Activated CD4-positive, alpha-beta T cell treated with anti-CD3 and anti-CD28 coated beads, Interleukin-2, amount 50 U/mL, for 1 hour (primary cell): ENCODE measurements at regions not wholly inside any gene's neighbourhood (a gene's known extent, or its start where the extent isn't known, plus 50 kb on each side); places are given as distances from the start of the nearest gene placed in this dataset.
A peak's percentile ranks its signal among the peaks of the same experiment; 100 is the strongest.
"Not testable (repeated sequence)": the region's sequence is repeated elsewhere in the genome, so short reads cannot be mapped to it uniquely, and the experiment has no call there.

Source experiments
- DNase-seq: peaks from one replicate; pipeline ENCODE4 v3.0.0-alpha.2; 2020

DNA sequence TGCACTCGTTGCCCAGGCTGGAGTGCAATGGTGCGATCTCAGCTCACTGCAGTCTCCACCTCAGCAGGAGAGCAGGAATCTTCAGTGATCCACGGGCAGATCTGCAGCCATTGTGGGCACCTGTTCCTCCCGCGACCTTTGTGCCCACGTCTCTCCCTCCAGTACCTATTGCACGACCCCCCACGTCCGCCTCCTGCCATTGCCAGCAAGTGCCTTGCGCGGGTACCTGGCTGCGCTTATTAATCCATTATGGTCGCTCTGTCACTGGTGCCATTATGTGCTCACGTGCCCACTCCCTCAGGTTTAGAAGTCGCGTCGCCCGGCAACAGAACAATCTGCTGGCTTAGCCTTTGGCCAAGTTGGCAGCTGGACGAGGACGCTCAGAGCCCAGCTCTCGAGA, 146.2 kb upstream of the C1QTNF3 start:
- peak; percentile 3 for DNase-seq

DNA sequence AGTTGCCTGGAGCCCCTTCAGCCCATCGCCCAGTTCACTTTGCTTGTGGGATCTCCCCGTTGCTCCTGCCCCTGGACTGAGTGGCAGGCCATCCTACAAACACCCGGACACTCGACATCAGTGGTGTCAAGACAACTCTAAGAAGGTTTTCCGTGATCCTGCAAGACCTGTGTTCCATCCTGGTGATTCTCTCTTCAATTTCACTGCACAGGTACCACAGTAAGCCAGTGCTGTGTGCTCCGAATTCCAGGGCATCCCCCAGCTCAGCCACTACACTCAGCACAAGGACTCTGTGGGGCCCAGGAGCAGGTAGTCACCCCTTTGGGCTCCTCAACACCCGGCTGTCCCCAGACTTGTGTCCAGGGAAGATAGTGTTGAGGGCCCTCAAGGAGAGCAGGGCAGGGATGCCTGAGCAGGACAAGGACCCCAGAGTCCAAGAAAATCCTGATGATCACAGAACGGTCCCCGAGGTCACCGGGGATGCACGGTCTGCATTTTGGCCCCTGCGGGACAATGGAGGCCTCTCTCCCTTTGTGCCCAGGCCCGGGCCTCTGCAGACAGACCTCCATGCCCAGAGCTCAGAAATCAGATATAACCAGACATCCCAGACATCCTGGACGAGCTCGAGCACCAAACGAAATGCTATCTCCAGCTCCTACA, 146.9 kb upstream of the C1QTNF3 start:
- DNase-seq: peak; percentile 3

DNA sequence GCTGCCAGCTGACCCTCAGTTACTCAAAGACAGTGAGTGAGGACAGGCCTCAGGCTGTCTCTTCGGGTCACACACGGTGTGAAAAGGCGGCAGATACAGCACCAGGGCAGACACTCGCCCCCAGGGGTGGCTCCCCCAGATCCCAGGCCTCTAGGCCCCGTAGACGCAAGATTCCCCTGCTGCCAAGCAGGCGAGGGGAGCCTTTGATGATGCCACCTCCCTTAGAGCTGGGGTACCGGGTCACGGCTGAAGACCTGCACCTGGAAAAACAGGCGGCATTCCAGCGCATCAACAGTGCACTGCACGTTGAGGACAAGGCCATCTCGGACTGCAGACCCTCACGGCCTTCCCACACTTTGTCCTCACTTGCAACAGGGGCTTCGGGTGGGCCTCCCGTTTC, 147.5 kb upstream of the C1QTNF3 start:
- DNase-seq: peak; percentile 3

DNA sequence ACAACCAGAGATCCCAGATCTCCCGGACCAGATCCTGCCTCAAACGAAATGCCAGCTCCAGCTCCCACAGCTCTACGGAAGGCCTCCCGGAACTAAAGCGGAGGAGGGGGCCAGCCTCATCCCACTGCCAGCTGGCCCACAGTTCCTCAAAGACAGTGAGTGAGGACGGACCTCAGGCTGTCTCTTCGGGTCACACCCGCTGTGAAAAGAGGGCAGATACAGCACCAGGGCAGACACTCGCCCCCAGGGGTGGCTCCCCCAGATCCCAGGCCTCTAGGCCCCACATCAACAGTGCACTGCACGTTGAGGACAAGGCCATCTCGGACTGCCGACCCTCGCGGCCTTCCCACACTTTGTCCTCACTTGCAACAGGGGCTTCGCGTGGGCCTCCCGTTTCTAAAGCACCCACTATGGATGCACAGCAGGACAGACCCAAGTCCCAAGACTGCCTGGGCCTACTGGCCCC, 148.3 kb upstream of the C1QTNF3 start:
- DNase-seq: peak; percentile 7

DNA sequence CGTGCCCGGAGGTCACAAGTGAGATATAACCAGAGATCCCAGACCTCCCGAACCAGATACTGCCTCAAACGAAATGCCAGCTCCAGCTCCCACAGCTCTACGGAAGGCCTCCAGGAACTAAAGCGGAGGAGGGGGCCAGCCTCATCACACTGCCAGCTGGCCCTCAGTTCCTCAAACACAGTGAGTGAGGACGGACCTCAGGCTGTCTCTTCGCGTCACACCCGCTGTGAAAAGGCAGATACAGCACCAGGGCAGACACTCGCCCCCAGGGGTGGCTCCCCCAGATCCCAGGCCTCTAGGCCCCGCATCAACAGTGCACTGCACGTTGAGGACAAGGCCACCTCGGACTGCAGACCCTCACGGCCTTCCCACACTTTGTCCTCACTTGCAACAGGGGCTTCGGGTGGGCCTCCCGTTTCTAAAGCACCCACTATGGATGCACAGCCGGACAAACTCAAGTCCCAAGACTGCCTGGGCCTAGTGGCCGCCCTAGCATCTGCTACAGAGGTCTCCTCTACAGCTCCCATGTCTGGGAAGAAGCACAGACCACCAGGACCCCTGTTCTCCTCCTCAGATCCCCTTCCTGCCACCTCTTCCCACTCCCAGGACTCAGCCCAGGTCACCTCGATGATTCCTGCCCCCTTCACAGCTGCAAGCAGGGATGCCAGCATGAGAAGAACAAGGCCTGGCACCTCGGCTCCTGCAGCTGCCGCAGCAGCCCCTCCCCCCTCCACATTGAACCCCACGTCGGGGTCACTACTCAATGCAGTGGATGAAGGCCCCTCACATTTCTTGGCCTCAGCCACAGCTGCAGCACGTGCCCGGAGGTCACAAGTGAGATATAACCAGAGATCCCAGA, 149.3 kb upstream of the C1QTNF3 start:
- peak; percentile 7 for DNase-seq

DNA sequence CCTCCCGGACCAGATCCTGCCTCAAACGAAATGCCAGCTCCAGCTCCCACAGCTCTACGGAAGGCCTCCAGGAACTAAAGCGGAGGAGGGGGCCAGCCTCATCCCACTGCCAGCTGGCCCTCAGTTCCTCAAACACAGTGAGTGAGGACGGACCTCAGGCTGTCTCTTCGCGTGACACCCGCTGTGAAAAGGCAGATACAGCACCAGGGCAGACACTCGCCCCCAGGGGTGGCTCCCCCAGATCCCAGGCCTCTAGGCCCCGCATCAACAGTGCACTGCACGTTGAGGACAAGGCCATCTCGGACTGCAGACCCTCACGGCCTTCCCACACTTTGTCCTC, 149.9 kb upstream of the C1QTNF3 start:
- DNase-seq: not testable (repeated sequence)

DNA sequence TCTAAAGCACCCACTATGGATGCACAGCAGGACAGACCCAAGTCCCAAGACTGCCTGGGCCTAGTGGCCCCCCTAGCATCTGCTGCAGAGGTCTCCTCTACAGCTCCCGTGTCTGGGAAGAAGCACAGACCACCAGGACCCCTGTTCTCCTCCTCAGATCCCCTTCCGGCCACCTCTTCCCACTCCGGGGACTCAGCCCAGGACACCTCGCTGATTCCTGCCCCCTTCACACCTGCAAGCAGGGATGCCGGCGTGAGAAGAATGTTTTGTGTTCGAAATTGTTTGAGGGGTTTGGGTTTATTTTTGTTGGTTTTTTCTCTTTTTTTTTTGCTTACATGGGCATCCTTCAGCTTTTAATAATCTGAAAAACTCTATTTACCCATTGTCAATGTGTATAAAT, 150.3 kb upstream of the C1QTNF3 start:
- not testable (repeated sequence) for DNase-seq

DNA sequence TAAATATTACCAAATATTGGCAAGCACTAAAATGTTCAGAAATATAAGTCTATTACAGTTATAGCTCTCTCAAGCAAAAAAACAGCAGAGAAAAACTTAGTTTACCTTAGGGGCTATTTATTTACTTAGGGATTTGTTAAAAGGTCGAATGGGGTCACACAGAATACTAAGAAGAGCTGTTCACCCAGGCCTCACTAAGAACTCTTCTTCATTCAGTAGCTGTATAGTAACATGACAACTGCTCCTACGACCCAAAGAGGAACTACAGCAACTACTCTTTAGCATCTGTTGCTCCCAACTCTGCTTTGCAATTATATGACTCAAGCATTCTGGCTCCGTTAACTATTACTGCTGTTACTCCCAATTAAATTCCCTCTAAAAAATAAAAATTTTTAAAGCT, 150.8 kb upstream of the C1QTNF3 start:
- DNase-seq: not testable (repeated sequence)

DNA sequence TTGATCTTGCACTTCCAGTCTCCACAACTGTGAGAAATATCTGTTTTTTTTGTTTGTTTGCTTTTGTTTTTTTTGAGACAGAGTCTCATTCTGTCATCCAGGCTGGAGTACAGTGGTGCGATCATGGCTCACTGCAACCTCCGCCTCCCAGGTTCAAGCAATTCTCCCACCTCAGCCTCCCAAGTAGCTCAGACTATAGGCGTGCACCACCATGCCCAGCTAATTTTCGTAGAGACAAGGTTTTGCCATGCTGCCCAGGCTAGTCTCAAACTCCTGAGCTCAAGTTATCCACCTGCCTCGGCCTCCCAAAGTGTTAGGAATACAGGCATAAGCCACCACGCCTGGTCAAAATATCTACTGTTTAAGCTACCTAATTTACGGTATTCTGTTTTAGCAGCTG, 153.1 kb upstream of the C1QTNF3 start:
- DNase-seq: not testable (repeated sequence)

DNA sequence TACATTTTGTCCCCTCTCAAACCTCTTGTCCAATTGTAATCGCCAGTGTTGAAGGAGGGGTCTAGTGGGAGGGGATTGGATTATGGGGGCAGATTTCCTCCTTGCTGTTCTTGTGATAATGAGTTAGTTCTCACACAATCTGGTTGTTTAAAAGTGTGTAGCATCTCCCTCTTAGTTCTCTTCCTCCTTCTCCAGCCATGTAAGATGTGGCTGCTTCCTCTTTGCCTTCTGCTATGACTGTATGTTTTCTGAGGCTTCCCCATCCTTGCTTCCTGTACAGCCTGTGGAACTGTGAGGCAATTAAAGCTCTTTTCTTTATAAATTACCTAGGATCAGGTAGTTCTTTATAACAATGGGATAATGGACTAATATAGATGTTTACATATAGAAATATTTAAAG, 162.3 kb upstream of the C1QTNF3 start:
- not testable (repeated sequence) for DNase-seq

DNA sequence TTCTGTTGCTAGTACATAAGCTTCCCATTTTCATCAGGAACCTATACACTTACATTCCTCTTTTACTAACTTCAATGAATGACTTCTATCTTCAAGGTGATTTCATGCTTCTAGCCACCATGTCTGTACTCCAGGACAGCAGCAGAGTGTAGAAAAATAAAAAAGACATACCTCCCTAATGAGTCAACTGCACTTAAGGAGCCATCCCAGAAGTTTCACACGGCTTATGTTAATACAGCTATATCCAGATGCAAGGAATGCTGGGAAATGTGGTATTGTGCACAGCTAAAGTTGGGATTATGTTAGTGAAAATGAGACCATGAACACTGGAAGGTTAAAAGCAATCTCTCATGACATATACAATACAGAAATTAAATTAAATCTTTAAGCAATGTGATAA, 174.4 kb upstream of the C1QTNF3 start:
- DNase-seq: not testable (repeated sequence)

DNA sequence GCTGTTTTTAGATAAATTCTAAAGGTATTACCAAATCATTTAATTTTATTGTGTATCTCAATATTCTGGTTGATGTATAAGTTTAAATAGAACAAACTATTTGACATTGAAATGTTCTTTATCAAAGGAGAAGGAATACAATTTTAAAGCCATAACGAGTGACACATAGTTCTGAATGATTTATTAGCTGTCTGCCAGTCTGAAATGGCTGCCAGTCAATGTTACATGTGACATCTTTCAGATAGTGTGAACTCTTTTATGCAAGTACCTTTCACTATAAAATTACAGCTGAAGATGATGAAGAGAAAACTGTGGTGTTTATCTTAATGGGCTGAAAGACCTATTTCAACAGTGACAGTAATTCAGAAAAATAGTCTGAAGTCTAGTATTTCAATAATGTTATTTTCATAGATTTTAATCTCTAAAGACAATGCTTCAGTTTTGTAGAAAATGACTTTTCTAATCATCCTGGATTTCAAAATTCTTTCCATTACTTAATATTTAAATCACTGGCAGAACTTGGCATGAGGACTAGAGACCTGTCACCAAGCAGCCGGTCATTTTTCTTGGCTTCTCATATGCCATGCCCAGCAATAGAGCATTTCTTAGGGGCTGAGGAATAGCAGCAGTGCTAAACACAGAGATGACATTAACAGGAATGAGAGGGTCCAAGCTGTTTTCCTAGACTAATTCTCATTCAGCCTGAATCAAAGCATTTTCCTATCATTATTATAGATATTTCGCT, 178.5 kb upstream of the C1QTNF3 start:
- not testable (repeated sequence) for DNase-seq

DNA sequence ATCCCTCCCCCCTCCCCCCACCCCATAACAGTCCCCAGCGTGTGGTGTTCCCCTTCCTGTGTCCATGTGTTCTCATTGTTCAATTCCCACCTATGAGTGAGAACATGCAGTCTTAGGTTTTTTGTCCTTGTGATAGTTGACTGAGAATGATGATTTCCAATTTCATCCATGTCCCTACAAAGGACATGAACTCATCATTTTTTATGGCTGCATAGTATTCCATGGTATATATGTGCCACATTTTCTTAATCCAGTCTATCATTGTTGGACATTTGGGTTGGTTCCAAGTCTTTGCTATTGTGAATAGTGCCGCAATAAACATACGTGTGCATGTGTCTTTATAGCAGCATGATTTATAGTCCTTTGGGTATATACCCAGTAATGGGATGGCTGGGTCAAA, 180.1 kb upstream of the C1QTNF3 start:
- DNase-seq: not testable (repeated sequence)

DNA sequence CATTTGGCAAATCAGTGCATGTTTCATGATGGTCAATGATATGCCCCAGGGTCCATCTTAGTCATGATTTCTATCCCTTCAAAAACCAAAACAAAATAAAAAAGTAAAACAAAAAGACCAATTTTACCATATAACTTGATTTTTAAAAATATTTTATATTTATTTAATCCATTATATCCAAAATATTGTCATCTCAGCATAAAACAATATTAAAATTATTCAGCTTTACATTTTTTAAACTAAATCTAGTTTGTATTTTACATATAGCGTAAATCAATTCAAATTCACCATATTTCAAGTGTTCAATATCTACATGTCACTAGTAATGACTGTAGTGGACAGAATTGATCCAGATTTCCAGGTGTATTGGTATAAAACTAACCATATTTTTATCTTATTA, 187.4 kb upstream of the C1QTNF3 start:
- not testable (repeated sequence) for DNase-seq

DNA sequence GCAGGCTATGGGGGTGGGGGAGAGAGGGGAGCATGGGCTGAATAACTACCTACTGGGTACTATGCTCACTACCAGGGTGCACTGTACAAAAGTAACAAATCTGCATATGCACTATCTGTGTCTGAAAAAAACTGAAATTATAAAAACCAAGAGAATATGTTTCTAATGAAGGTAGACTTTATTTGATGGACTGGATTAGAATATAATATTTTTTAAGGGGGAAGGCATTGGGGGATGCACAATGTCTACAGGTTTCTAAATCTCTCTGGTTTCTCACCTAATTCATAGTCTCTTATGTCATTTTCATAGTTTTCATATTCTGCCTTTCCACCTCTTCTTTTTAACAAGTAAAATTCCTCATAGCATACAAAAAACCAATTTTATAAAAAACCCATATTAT, 200.8 kb upstream of the C1QTNF3 start:
- DNase-seq: not testable (repeated sequence)

DNA sequence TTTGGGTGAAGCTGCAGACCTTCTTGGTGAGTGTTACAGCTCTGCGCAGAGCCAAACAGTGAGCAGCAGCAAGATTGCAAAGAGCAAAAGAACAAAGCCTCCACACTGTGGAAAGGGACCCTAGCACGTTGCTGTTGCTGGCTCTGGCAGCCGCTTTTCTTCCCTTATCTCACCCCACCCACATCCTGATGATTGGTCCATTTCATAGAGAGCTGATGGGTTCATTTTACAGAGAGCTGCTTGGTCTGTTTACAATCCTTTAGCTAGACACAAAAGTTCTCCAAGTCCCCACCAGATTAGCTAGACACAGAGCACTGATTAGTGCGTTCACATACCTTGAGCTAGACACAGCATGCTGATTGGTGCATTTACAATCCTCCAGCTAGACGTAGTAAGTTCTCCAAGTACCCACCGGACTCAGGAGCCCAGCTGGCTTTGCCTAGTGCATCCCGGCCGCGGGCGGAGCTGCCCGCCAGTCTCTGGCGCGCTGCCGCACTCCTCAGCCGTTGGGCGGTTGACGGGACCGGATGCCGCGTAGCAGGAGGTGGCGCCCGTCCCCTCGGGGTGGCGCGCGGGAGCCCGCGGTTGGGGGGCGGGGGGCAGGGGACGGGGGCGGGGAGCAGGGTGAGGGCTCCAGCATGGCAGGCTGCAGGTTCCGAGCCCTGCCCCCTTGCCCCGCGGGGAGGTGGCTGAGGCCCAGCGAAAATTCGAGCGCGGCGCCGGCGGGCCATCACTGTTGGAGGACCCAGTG, 201.4 kb upstream of the C1QTNF3 start:
- peak; percentile 71 for DNase-seq

DNA sequence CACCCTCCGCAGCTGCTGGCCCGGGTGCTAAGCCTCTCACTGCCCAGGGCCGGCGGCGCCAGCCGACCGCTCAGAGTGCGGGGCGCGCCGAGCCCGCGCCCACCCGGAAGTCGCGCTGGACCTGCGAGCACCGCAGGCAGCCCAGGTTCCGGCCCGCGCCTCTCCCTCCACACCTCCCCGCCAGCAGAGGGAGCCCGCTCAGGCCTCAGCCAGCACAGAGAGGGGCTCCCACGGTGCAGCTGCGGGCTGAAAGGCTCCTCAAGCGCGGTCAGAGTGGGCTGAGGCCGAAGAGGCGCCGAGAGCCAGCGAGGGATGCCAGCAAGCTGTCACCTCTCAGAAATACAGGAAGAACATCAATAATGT, 202.0 kb upstream of the C1QTNF3 start:
- not testable (repeated sequence) for DNase-seq

DNA sequence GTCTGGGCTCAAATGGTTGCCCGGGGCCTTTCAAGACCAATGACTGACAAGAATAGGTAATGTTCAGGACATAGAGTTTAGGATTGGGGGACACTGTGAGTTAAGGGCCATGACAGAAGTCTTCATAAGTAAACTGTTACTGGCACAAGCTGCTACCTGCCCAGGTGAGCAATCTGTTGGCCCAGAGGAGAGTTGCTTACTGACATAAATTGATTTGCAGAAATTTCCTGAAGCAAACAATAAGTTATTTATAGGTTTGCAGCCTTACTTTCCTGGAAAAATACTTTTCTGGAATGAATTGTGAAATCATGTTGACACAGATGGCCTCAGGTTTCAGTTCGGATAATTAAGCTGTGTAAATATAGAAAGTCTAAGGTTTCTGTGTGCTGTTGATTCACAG, 202.8 kb upstream of the C1QTNF3 start:
- not testable (repeated sequence) for DNase-seq

DNA sequence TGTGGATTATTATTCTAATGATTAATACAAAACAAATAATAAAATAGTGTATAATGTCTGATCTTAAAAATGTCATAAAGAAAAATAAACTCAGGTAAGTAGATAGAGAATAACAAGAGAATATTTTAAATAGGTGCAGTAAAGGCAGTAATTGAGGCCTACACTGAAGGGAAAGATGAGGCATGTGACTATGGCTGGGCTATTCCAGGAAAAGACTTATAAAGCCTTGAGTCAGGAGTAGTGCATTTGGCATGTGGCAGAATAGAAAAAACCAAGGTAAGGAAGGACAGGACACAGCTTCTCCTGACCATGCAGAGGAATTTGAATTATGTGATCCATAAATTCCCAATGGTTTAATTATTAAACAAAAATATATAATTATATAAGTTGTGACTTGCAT, 215.6 kb upstream of the C1QTNF3 start:
- not testable (repeated sequence) for DNase-seq

DNA sequence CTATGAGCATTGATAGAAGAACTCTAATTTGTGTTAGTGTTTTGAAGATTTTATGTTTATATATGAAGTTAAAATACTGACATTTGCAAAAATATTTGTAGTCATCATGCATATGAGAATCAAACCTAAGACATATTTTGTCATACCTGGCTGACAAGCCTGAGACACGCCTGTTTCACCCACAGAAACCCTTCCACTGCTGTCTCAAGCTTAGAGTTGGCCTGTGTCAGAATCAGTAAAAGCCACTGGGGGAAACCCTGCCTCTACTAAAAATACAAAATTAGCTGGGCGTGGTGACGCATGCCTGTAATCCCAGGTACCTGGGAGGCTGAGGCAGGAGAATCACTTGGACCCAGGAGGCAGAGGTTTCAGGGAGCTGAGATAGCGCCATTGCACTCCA, 218.0 kb upstream of the C1QTNF3 start:
- not testable (repeated sequence) for DNase-seq

DNA sequence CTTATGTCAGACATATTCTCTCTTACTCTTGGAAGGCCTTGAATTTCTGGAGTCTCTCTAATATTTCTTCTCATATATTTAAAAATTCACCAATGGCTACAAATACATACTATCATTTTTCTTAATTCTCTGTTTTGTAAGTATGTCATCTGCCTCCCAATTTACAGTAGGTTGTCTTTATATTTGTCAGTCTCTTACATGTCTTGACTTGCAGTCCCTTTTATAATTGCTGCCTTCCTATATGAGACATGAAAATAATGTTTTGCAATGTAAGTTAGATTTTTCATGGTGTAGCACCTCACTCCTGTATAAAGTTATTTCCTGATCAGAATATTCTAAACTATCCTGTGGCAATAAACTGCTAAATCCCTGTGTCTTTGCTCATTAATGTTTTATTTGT, 223.1 kb upstream of the C1QTNF3 start:
- not testable (repeated sequence) for DNase-seq

DNA sequence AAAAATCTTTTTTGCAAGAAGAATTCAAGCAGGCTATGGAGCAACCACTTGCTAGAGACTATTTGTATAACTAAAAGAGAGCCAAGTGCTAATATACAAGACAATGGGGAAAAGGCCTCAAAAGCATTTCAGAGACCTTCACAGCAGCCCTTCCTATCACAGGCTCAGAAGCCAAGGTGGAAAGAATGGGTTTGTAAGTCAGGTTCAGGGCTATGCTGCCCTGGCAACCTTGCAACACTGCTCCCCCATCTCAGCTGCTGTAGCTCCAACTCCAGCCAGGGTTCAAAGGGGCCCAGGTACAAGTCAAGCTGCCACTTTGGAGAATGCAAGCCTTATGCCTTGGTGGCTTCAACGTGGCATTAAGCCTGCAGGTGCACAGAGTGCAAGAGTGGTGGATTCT, 253.7 kb upstream of the C1QTNF3 start:
- DNase-seq: not testable (repeated sequence)

DNA sequence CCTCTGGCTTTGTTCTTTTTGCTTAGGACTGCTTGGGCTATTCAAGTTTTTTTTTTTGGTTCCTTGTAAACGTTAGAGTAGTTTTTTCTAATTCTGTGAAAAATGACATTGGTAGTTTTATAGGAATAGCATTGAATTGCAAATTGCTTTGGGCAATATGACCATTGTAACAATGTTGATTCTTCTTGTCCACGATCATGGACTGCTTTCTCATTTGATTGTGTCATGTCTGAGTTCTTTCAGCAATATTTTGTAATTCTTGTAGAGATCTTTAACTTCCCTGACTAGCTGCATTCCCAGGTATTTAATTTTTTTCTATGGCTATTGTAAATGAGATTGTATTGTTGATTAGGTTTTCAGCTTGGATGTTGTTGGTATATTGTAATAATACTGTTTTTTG, 286.2 kb upstream of the C1QTNF3 start:
- DNase-seq: not testable (repeated sequence)
